ENCODE measurements at regions not wholly inside any gene's neighbourhood (a gene's known extent, or its start where the extent isn't known, plus 50 kb on each side); places are given as distances from the start of the nearest gene placed in this dataset.

DNA sequence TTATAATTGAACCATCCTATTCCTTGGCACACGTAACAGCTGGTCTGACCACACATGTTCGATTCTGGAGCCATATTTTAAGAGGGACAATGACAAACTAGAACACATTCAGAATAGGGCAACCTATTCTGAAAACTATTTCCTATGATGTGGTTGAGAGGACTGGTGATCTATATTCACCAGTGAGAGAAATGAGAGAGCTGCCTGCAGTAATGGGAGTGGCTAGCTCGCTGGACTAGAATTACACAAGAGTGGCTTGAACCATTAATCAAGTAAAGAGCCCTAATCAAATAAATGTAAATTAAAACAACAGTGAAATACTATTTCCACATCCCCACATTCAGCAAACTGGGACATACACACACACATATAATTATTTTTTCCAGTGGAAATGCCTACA, 55.3 kb upstream of the LY86 start:
- DNase-seq: no peak

DNA sequence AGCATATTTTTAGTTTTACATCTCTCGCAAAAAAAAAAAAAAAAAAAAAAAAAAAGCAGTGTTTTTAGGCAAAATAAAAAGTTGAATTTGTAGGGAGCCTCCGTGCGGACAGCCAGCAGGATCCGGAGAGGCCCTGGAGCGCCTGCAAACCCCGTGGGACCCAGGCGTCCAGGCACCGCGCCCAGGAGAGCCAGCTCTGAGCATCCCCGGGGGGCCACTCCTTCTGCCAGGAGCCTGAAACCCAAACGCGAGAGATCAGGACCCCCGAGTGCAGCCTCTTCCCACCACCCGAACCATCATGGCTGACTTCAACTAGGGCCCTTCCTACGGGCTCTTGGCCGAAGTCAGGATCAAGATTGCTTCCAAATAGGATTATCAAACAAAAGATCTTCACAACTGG, 54.1 kb upstream of the LY86 start:
- DNase-seq: no peak

DNA sequence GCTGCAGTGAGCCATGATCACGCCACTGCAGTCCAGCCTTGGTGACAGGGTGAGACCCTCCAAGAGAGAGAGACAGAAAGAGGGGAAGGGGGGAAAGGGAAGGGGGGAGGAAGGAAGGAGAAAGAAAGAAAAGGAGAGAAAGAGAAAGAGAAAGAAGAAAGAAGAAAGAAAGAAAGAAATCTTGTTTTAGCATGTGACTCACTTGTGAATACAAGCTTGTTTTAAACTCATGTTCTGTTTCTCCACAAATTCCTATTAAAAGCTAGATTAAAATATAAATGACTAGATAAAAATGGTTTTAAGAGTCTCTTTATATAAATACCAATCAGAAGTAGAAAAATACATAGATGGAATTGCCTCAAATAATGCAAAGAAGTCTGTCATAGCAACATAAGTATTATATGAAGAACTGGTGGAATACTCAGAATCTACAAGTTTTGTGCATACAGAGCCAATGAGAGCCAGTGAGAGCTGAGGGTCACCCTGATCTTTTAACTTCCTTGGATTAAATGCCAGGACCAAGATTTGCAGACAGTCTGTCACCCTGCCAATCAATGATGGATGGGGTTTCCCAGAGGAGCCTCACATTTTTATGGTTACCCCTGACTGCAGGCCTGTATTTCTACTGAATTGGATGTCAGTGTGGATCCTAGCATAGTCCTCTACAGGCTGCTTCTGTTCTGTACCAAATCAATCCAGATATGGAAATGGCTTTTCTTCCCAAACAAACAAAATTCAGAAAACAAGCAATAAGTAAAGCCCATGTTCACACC, 50.8 kb upstream of the LY86 start:
- no peak for DNase-seq

DNA sequence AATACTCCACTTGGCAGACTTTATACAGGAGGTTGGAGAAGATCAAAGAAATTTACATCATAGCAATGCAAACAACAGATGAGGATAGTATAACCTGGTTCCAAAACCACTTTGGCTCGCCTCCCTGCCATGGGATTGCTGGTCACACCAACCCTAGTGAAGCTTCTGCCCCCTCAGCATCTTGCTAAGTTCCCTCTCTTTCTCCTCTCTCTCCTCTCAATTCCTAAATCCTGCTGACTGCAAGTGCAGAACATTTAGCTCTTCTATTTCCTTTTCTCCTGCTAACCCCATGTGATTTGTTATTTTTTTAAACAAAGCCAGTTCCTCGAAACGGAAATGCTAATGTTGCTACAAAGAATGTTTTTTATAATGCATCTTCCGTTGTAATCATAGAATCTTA, 50.3 kb upstream of the LY86 start:
- DNase-seq: no peak
